NT2/D1 (cell line): ENCODE measurements at regions not wholly inside any gene's neighbourhood (a gene's known extent, or its start where the extent isn't known, plus 50 kb on each side); places are given as distances from the start of the nearest gene placed in this dataset.

ENCODE experiments used
- YY1 ChIP-seq: IDR thresholded peaks from 2 replicates; pipeline ENCODE4 v1.6.1; 2011; ENCODE audit not compliant: insufficient read length, insufficient read depth
- ZNF274 ChIP-seq: IDR thresholded peaks from 2 replicates; pipeline ENCODE4 v1.6.1; 2011; ENCODE audit warnings: mild to moderate bottlenecking, low read depth, low read length

GRCh38 chr1:220982686-220983085, 103.4 kb downstream of the HLX start:
- TF ChIP-seq YY1 (no peak), ZNF274 (no peak)
